Breast epithelium (tissue), 3 donors: ENCODE measurements at regions not wholly inside any gene's neighbourhood (a gene's known extent, or its start where the extent isn't known, plus 50 kb on each side); places are given as distances from the start of the nearest gene placed in this dataset.

Source experiments
- POLR2A ChIP-seq: fragments of 450-650 bp; IDR thresholded peaks from one replicate; pipeline ENCODE4 v1.6.1; 2016; ENCODE audit warnings: antibody characterized with exemption, mild to moderate bottlenecking, moderate library complexity
- TF ChIP-seq, protein P1 (sequence below), 3 donors: fragments of 450-650 bp; IDR thresholded peaks; one replicate each; pipeline ENCODE4 v1.5.1; 2016 to 2017; ENCODE audit warnings: antibody characterized with exemption in 3 of 3, mild to moderate bottlenecking in 3 of 3, moderate library complexity in 3 of 3

- TF ChIP-seq POLR2A, result no peak
- TF ChIP-seq, protein P1, sequence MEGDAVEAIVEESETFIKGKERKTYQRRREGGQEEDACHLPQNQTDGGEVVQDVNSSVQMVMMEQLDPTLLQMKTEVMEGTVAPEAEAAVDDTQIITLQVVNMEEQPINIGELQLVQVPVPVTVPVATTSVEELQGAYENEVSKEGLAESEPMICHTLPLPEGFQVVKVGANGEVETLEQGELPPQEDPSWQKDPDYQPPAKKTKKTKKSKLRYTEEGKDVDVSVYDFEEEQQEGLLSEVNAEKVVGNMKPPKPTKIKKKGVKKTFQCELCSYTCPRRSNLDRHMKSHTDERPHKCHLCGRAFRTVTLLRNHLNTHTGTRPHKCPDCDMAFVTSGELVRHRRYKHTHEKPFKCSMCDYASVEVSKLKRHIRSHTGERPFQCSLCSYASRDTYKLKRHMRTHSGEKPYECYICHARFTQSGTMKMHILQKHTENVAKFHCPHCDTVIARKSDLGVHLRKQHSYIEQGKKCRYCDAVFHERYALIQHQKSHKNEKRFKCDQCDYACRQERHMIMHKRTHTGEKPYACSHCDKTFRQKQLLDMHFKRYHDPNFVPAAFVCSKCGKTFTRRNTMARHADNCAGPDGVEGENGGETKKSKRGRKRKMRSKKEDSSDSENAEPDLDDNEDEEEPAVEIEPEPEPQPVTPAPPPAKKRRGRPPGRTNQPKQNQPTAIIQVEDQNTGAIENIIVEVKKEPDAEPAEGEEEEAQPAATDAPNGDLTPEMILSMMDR (IDR thresholded peaks at IDR 0.05), result no peak
Measured at GRCh38 chr9:89247431-89248353, 63.3 kb upstream of the CKS2 start.
